H1 (cell line): ENCODE measurements at regions not wholly inside any gene's neighbourhood (a gene's known extent, or its start where the extent isn't known, plus 50 kb on each side); places are given as distances from the start of the nearest gene placed in this dataset.
"Not testable (repeated sequence)": the region's sequence is repeated elsewhere in the genome, so short reads cannot be mapped to it uniquely, and the experiment has no call there.

Source experiments
- CTCF ChIA-PET: fragments of 300-600 bp; sonication (Branson Sonifier 250); formaldehyde crosslinking; loops from one replicate; lab custom pipeline; 2021; ENCODE audit not compliant: partially characterized antibody; lab: Charles Lee
- POLR2A ChIA-PET: fragments of 300-600 bp; sonication (Branson Sonifier 250); formaldehyde crosslinking; loops from one replicate; lab custom pipeline; 2021; ENCODE audit warnings: inconsistent platforms; ENCODE audit not compliant: partially characterized antibody; lab: Charles Lee
- DNase-seq, 2 experiments: peaks; one replicate each; pipeline versions ENCODE4 v3.0.0 to v3.0.0-alpha.2; 2010 to 2022; ENCODE audit warnings: low spot score in 2 of 2, low read depth in 1 of 2, mixed read lengths in 1 of 2
- FAIRE-seq: peaks from 2 replicates; lab custom pipeline; 2011; peaks lifted over from hg19 to GRCh38; lab: Jason Lieb, UNC
- H2AFZ ChIP-seq: 2 replicates; pipeline ENCODE4 v1.8.1; 2012; ENCODE audit warnings: low read length, inconsistent platforms
- H2AK5ac ChIP-seq: 2 replicates; pipeline ENCODE4 v1.6.1; 2013; ENCODE audit warnings: low read depth, low read length
- H2BK120ac ChIP-seq: replicated peaks from 2 replicates; pipeline ENCODE3; 2013; ENCODE audit warnings: low read depth, low read length, inconsistent platforms
- H2BK12ac ChIP-seq: 2 replicates; pipeline ENCODE4 v1.6.1; 2013; ENCODE audit warnings: low read depth, low read length
- H2BK15ac ChIP-seq: 2 replicates; pipeline ENCODE4 v1.6.1; 2013; ENCODE audit warnings: low read length
- H2BK20ac ChIP-seq: 2 replicates; pipeline ENCODE4 v1.6.1; 2013; ENCODE audit warnings: low read length
- H2BK5ac ChIP-seq: 2 replicates; pipeline ENCODE4 v1.6.1; 2013; ENCODE audit warnings: low read depth, low read length
- H3K14ac ChIP-seq: 2 replicates; pipeline ENCODE4 v1.6.1; 2013; ENCODE audit warnings: inconsistent platforms; ENCODE audit not compliant: insufficient read length
- H3K18ac ChIP-seq: 2 replicates; pipeline ENCODE4 v1.6.1; 2013; ENCODE audit warnings: low read length; ENCODE audit errors: extremely low read depth
- H3K23ac ChIP-seq: 2 replicates; pipeline ENCODE4 v1.6.1; 2013; ENCODE audit warnings: inconsistent platforms; ENCODE audit not compliant: insufficient read length
- H3K23me2 ChIP-seq: 2 replicates; pipeline ENCODE4 v1.6.1; 2013; ENCODE audit warnings: low read depth, low read length
- H3K27ac ChIP-seq: 2 replicates; pipeline ENCODE4 v1.6.1; 2011; ENCODE audit warnings: low read depth, low read length, inconsistent platforms
- H3K27me3 ChIP-seq, 4 experiments: replicated peaks in 1 of 4; 1 replicate in 1 of 4; 2 replicates in 3 of 4; pipeline versions ENCODE4 v1.6.1 to v1.8.1; 2011 to 2013; ENCODE audit warnings: low read length in 3 of 4, mild to moderate bottlenecking in 3 of 4, inconsistent platforms in 2 of 4, mixed read lengths in 2 of 4, moderate library complexity in 1 of 4; ENCODE audit not compliant: control insufficient read depth in 3 of 4, insufficient read depth in 3 of 4; ENCODE audit errors: extremely low read depth in 1 of 4
- H3K36me3 ChIP-seq, 4 experiments: 2 replicates each; pipeline versions ENCODE4 v1.6.1 to v1.8.1; 2011 to 2013; ENCODE audit warnings: mild to moderate bottlenecking in 4 of 4, low read length in 3 of 4, moderate library complexity in 2 of 4, control low read depth in 1 of 4, inconsistent platforms in 1 of 4; ENCODE audit not compliant: insufficient read depth in 4 of 4, control insufficient read depth in 2 of 4
- H3K4ac ChIP-seq: replicated peaks from 2 replicates; pipeline ENCODE3; 2013; ENCODE audit warnings: low read length, low read depth, mixed read lengths, inconsistent platforms; ENCODE audit not compliant: insufficient read length
- H3K4me1 ChIP-seq, 4 experiments: replicated peaks in 1 of 4; 1 replicate in 1 of 4; 2 replicates in 3 of 4; pipeline versions ENCODE4 v1.6.1 to v1.8.1; 2011 to 2013; ENCODE audit warnings: low read length in 3 of 4, inconsistent platforms in 2 of 4, mixed read lengths in 1 of 4; ENCODE audit not compliant: insufficient read depth in 4 of 4, control insufficient read depth in 3 of 4
- H3K4me2 ChIP-seq, 2 experiments: 2 replicates each; pipeline versions ENCODE4 v1.6.1 to v1.8.1; 2011 to 2013; ENCODE audit warnings: low read depth in 2 of 2, low read length in 2 of 2, control low read depth in 1 of 2, inconsistent platforms in 1 of 2, mild to moderate bottlenecking in 1 of 2; ENCODE audit not compliant: insufficient read depth in 1 of 2
- H3K4me3 ChIP-seq, 4 experiments: fragments of 200-600, 300-600 bp in 1 of 4; sonication (generic), shearing (Covaris generic), sonication (Bioruptor Twin) in 1 of 4; 2 replicates each; pipeline versions ENCODE4 v1.5.1 to v1.8.1; 2011 to 2016; ENCODE audit warnings: low read length in 4 of 4, low read depth in 3 of 4, control low read depth in 2 of 4, inconsistent platforms in 2 of 4, mild to moderate bottlenecking in 2 of 4, mixed read lengths in 1 of 4, moderate library complexity in 1 of 4; ENCODE audit not compliant: insufficient read depth in 2 of 4; ENCODE audit errors: extremely low read depth in 1 of 4
- H3K56ac ChIP-seq: replicated peaks from 2 replicates; pipeline ENCODE3; 2013; ENCODE audit warnings: low read depth, mild to moderate bottlenecking, mixed read lengths, low read length, inconsistent platforms; ENCODE audit not compliant: insufficient read length
- H3K79me1 ChIP-seq: 2 replicates; pipeline ENCODE4 v1.6.1; 2013; ENCODE audit warnings: low read depth, low read length, control low read depth
- H3K79me2 ChIP-seq, 2 experiments: 2 replicates each; pipeline versions ENCODE4 v1.6.1 to v1.8.1; 2012 to 2013; ENCODE audit warnings: low read length in 2 of 2, mild to moderate bottlenecking in 2 of 2, inconsistent platforms in 1 of 2; ENCODE audit not compliant: insufficient read depth in 2 of 2, control insufficient read depth in 1 of 2
- H3K9ac ChIP-seq, 4 experiments: replicated peaks in 1 of 4; 1 replicate in 1 of 4; 2 replicates in 3 of 4; pipeline versions ENCODE4 v1.6.1 to v1.8.1; 2011 to 2013; ENCODE audit warnings: low read depth in 3 of 4, low read length in 3 of 4, control low read depth in 2 of 4, mild to moderate bottlenecking in 2 of 4, moderate library complexity in 2 of 4, inconsistent platforms in 1 of 4; ENCODE audit errors: extremely low read depth in 1 of 4
- H3K9me3 ChIP-seq, 2 experiments: 2 replicates each; pipeline versions ENCODE4 v1.6.1 to v1.8.1; 2012 to 2013; ENCODE audit warnings: mild to moderate bottlenecking in 2 of 2, moderate library complexity in 2 of 2, control low read depth in 1 of 2, inconsistent platforms in 1 of 2, low read depth in 1 of 2, low read length in 1 of 2, mixed read lengths in 1 of 2; ENCODE audit not compliant: insufficient read depth in 2 of 2
- H4K20me1 ChIP-seq, 2 experiments: replicated peaks in 1 of 2; 2 replicates each; pipeline versions ENCODE3 to v1.8.1; 2011 to 2013; ENCODE audit warnings: inconsistent platforms in 2 of 2, low read length in 2 of 2, mild to moderate bottlenecking in 1 of 2; ENCODE audit not compliant: insufficient read depth in 2 of 2, control insufficient read depth in 1 of 2
- H4K5ac ChIP-seq: 2 replicates; pipeline ENCODE4 v1.6.1; 2013; ENCODE audit warnings: low read length, low read depth, mixed read lengths, inconsistent platforms; ENCODE audit not compliant: insufficient read length
- H4K8ac ChIP-seq: 2 replicates; pipeline ENCODE4 v1.8.0; 2013; ENCODE audit warnings: mild to moderate bottlenecking, moderate library complexity, low read length, inconsistent platforms; ENCODE audit not compliant: insufficient read depth; ENCODE audit errors: extremely low read depth
- H4K91ac ChIP-seq: replicated peaks from 2 replicates; pipeline ENCODE3; 2013; ENCODE audit warnings: low read length, mixed read lengths, inconsistent platforms; ENCODE audit not compliant: insufficient read length
- WGBS, 2 experiments: shearing (Covaris generic) in 1 of 2; methylation state at CpG; one replicate each; pipeline versions ENCODE4 v1.1.6 to v1.1.7; 2013 to 2015; ENCODE audit warnings: low lambda C conversion rate in 2 of 2, mixed read lengths in 2 of 2, inconsistent platforms in 1 of 2, low coverage in 1 of 2, missing lambda C conversion rate in 1 of 2; ENCODE audit not compliant: insufficient replicate concordance in 2 of 2, insufficient coverage in 1 of 2, insufficient read length in 1 of 2; ENCODE audit errors: extremely low coverage in 1 of 2, missing lambda C conversion rate in 1 of 2; 5-methylcytosine and 5-hydroxymethylcytosine counted together

DNA sequence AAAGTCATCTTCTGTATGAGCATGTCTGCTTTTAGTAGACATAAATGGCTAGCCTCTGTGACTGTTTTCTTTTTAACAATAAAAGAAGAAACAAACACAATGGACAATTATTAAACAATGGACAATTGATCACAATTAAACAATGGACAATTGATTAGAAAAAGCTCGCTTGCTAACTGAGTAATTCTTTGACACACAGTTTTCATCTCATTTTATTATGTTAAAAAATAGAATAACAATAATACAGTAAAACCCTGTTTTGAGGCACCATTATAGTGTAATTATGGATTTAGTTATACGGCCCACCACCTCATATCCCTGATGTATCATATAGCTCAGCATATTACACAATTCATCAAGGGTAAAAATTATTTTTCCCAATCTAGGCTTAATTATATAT, 989.0 kb downstream of the LTN1 start:
- H3K4me1 ChIP-seq, H2AK5ac ChIP-seq, DNase-seq, H3K27me3 ChIP-seq, H4K8ac ChIP-seq, H3K9ac ChIP-seq, H3K36me3 ChIP-seq, H3K79me1 ChIP-seq, H4K20me1 ChIP-seq, CTCF ChIA-PET, H2BK5ac ChIP-seq, H3K23me2 ChIP-seq, H3K4me3 ChIP-seq, H3K4me2 ChIP-seq, H3K56ac ChIP-seq, H4K5ac ChIP-seq, H3K18ac ChIP-seq, H2BK12ac ChIP-seq, H2BK20ac ChIP-seq, FAIRE-seq, H4K91ac ChIP-seq, H2BK120ac ChIP-seq, H3K14ac ChIP-seq, H3K27ac ChIP-seq, H3K4ac ChIP-seq, H3K79me2 ChIP-seq, H3K23ac ChIP-seq, POLR2A ChIA-PET, H2BK15ac ChIP-seq, H2AFZ ChIP-seq, H3K9me3 ChIP-seq: not testable (repeated sequence)
- WGBS, 2 experiments, result 81% methylated on average over 2 of the region's 2 CpGs; no CpG with 5 or more reads in 1 of the 2 experiments

- FAIRE-seq, H2BK5ac ChIP-seq, H3K23me2 ChIP-seq, H2AK5ac ChIP-seq, H3K27ac ChIP-seq, H3K79me2 ChIP-seq, H3K79me1 ChIP-seq, H3K18ac ChIP-seq, H3K56ac ChIP-seq, H3K9me3 ChIP-seq, H3K23ac ChIP-seq, H3K36me3 ChIP-seq, CTCF ChIA-PET, H4K20me1 ChIP-seq, H3K4ac ChIP-seq, H3K4me1 ChIP-seq, H3K4me3 ChIP-seq, POLR2A ChIA-PET, H4K91ac ChIP-seq, H3K27me3 ChIP-seq, H3K14ac ChIP-seq, H2AFZ ChIP-seq, H3K4me2 ChIP-seq, H2BK20ac ChIP-seq, H2BK120ac ChIP-seq, H4K5ac ChIP-seq, H2BK12ac ChIP-seq, H3K9ac ChIP-seq, DNase-seq, H4K8ac ChIP-seq, H2BK15ac ChIP-seq: not testable (repeated sequence)
- WGBS, 2 experiments, result 84% methylated on average over 4 of the region's 4 CpGs; no CpG with 5 or more reads in 1 of the 2 experiments
Observed at GRCh38 chr21:27996906-27997305, 995.8 kb downstream of the LTN1 start.
